SH-SY5Y (cell line): ENCODE measurements at regions not wholly inside any gene's neighbourhood (a gene's known extent, or its start where the extent isn't known, plus 50 kb on each side); places are given as distances from the start of the nearest gene placed in this dataset.

Source experiments
- GATA2 ChIP-seq: IDR thresholded peaks from 2 replicates; pipeline ENCODE4 v1.6.1; 2011; ENCODE audit warnings: mild to moderate bottlenecking, low read depth, low read length
- GATA3 ChIP-seq: IDR thresholded peaks from 2 replicates; pipeline ENCODE4 v1.6.1; 2011; ENCODE audit warnings: low read depth, mild to moderate bottlenecking, low read length, moderate library complexity

DNA sequence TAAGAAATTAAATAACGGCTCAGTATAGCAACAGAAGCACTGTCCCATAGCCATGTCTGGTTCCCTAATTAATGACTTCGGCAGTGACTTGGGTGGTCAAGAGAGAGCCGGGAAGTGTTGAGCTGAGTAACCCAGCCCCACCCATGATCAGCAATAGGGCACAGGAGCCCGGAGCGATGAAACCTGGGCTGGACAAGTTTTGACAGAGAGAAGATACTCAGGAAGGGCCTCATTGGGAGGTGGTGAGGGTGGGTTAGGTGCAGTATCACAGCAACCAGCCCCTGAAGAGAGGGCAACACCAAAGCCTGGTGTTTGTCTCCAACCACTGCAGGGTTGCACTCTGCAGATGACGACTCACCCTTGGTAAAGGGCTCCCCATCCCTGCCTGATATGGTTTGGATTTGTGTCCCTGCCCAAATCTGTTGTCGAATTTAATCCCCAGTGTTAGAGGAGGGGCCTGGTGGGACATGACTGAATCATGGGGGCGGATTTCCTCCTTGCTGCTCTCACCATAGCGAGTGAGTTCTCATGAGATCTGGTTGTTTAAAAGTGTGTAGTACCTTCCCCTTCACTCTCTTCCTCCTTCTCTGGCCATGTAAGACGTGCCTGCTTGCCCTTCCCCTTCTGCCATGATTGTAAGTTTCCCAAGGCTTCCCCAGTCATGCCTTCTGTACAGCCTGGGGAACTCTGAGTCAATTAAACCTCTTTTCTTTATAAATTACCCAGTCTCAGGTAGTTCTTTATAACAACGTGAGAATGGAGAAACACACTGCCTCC is 124.9 kb upstream of the MED13L start:
- TF ChIP-seq GATA2 (no peak), GATA3 (no peak)
